Gastroesophageal sphincter (tissue), 3 donors: ENCODE measurements at regions not wholly inside any gene's neighbourhood (a gene's known extent, or its start where the extent isn't known, plus 50 kb on each side); places are given as distances from the start of the nearest gene placed in this dataset.
"Not testable (repeated sequence)": the region's sequence is repeated elsewhere in the genome, so short reads cannot be mapped to it uniquely, and the experiment has no call there.

Experiments used
- POLR2A ChIP-seq, 2 donors: fragments of 450-650 bp; IDR thresholded peaks; one replicate each; pipeline ENCODE4 v1.6.1; 2017; ENCODE audit warnings: antibody characterized with exemption in 2 of 2, mild to moderate bottlenecking in 2 of 2, moderate library complexity in 1 of 2
- POLR2AphosphoS5 ChIP-seq: sonication (generic); formaldehyde crosslinking; IDR thresholded peaks from one replicate; pipeline ENCODE4 v1.6.1; 2017; ENCODE audit warnings: antibody characterized with exemption
- TF ChIP-seq, protein P1 (sequence below), 4 experiments: fragments of 200-600 bp in 2 of 4; fragments of 450-650 bp in 2 of 4; sonication (generic) in 1 of 4; IDR thresholded peaks; one replicate each; pipeline ENCODE4 v1.5.1; 2017 to 2019; ENCODE audit warnings: antibody characterized with exemption in 4 of 4, mild to moderate bottlenecking in 2 of 4, moderate library complexity in 2 of 4

DNA sequence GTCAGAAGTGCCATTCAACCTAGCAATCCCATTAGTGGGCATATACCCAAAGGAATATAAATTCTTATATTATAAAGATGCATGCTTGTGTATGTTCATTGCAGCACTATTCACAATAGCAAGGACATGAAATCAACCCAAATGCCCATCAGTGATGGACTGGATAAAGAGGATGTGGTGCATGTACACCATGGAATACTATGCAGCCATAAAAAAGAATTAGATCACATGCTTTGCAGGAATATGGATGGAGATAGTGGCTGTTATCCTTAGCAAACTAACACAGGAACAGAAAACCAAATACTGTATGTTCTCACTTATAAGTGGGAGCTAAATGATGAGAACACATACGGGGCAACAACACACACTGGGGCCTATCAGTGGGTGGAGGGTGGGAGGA lies 75.5 kb upstream of the UCN3 start:
- TF ChIP-seq, protein P1, sequence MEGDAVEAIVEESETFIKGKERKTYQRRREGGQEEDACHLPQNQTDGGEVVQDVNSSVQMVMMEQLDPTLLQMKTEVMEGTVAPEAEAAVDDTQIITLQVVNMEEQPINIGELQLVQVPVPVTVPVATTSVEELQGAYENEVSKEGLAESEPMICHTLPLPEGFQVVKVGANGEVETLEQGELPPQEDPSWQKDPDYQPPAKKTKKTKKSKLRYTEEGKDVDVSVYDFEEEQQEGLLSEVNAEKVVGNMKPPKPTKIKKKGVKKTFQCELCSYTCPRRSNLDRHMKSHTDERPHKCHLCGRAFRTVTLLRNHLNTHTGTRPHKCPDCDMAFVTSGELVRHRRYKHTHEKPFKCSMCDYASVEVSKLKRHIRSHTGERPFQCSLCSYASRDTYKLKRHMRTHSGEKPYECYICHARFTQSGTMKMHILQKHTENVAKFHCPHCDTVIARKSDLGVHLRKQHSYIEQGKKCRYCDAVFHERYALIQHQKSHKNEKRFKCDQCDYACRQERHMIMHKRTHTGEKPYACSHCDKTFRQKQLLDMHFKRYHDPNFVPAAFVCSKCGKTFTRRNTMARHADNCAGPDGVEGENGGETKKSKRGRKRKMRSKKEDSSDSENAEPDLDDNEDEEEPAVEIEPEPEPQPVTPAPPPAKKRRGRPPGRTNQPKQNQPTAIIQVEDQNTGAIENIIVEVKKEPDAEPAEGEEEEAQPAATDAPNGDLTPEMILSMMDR (IDR thresholded peaks at IDR 0.05), result not testable (repeated sequence)
- not testable (repeated sequence) for TF ChIP-seq POLR2A (IDR thresholded peaks at IDR 0.05); POLR2AphosphoS5
